Spleen (tissue), 7 donors: ENCODE measurements at regions not wholly inside any gene's neighbourhood (a gene's known extent, or its start where the extent isn't known, plus 50 kb on each side); places are given as distances from the start of the nearest gene placed in this dataset.

Experiments used
- POLR2A ChIP-seq, 3 donors: fragments of 450-650 bp; IDR thresholded peaks; one replicate each; pipeline ENCODE4 v1.5.1; 2017; ENCODE audit warnings: antibody characterized with exemption in 3 of 3, mild to moderate bottlenecking in 1 of 3
- POLR2AphosphoS5 ChIP-seq, 3 donors: sonication (generic); formaldehyde crosslinking; IDR thresholded peaks; one replicate each; pipeline ENCODE4 v1.5.1; 2017; ENCODE audit warnings: antibody characterized with exemption in 3 of 3
- TF ChIP-seq, protein P1 (sequence below), 11 experiments: fragments of 200-600 bp in 7 of 11; fragments of 450-650 bp in 4 of 11; sonication (generic) in 4 of 11; IDR thresholded peaks in 8 of 11; conservative IDR thresholded peaks in 3 of 11; 1 replicate in 7 of 11; 2 replicates in 4 of 11; pipeline versions ENCODE4 v1.4.0 to v1.8.0; 2016 to 2021; ENCODE audit warnings: antibody characterized with exemption in 11 of 11, inconsistent platforms in 4 of 11, mild to moderate bottlenecking in 1 of 11
- donor health status: DM: no; HTN: no; CAD: no; lungs with moderate emphysema.
- donor health status: DM: no; HTN: no; CAD: no.
- donor health status: DM: no; HTN: no; CAD: no.

- TF ChIP-seq POLR2A (IDR thresholded peaks at IDR 0.05) (no peak), POLR2AphosphoS5 (IDR thresholded peaks at IDR 0.05) (no peak)
- TF ChIP-seq, protein P1, sequence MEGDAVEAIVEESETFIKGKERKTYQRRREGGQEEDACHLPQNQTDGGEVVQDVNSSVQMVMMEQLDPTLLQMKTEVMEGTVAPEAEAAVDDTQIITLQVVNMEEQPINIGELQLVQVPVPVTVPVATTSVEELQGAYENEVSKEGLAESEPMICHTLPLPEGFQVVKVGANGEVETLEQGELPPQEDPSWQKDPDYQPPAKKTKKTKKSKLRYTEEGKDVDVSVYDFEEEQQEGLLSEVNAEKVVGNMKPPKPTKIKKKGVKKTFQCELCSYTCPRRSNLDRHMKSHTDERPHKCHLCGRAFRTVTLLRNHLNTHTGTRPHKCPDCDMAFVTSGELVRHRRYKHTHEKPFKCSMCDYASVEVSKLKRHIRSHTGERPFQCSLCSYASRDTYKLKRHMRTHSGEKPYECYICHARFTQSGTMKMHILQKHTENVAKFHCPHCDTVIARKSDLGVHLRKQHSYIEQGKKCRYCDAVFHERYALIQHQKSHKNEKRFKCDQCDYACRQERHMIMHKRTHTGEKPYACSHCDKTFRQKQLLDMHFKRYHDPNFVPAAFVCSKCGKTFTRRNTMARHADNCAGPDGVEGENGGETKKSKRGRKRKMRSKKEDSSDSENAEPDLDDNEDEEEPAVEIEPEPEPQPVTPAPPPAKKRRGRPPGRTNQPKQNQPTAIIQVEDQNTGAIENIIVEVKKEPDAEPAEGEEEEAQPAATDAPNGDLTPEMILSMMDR (IDR thresholded peaks at IDR 0.05 in 8 of 11, conservative IDR thresholded peaks at IDR 0.05 in 3 of 11): no peak
Observed at GRCh38 chr11:107203656-107204055, 185.4 kb upstream of the GUCY1A2 start.
